HG03066 (cell line): ENCODE measurements at regions not wholly inside any gene's neighbourhood (a gene's known extent, or its start where the extent isn't known, plus 50 kb on each side); places are given as distances from the start of the nearest gene placed in this dataset.

Experiments
- ATAC-seq: cut with Tn5 transposase; IDR thresholded peaks from one replicate; pipeline ENCODE4 v1.9.1; 2021; ENCODE audit warnings: low read depth; ENCODE audit not compliant: unreplicated experiment

DNA sequence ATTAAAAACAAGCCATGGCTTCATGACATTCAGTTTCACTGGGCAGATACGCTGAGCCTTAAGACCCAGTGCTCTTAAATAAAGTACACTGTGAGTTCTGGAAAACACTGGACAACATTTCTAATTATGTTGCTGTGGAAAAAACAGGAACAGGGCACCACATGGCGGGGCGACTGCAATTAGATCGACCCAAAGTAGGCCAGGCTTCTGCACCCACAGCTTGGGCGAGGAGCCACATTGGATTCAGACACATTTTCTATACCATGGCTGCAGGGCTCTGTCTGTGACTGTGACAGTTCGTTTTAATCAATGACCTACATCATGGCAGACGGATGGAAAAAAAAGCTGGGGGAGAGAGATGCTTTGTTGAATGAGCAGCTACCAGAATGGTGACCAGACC lies 227.2 kb upstream of the HS6ST1 start:
- no peak for ATAC-seq

DNA sequence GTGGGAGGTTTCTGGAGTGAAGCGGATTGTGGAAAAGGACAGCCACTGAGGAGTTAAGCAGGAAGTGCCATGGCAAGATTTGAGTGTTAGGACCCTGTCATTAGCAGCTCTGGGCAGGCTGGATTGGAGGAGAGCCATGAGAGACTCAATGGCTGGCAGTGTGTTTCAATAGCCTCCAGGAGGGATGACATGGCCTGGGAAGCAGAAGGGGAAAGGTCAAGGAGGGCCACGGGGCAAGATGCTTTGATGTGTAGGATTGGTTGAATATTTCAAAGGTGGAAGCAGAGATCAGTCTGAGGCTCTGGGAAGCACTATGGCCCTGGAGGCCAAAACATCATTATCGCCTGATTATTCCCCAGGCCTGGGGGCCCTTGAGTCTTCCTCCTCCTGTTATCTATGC lies 229.0 kb upstream of the HS6ST1 start:
- no peak for ATAC-seq

- ATAC-seq, result no peak
These were observed 229.8 kb upstream of the HS6ST1 start for GRCh38 chr2:128548461-128548891.

GRCh38 chr2:128549094-128549493 lies 230.4 kb upstream of the HS6ST1 start:
- no peak for ATAC-seq

DNA sequence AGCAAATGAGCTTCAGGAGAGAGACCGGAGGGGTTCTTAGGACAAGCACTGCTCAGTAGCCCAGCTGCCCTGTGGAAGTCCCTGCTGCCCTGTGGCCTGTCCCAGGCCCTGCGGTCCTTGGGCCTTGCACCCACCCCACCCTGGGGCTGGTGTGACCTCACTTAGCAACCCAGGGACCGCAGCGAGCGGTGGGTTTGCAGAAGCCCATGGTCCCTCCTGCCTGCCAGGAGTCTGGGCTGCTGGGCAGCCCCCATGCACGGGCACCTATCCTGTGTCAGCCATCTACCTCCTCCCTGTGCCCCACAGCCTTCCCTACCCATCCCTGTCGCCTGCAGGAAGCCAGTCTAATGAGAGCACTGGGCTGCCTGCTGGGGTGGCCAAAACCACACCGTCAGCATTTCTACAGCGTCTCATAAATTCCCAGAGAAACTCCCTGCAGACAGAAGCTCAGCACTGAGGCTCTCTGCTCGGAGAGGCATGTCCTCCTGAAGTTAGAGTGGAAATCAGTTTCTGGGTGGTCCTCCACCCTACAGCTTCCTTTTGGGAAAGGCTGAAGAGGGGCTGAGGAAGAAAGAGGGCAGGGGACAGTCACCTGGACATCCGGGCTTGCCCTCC lies 231.1 kb upstream of the HS6ST1 start:
- no peak for ATAC-seq

DNA sequence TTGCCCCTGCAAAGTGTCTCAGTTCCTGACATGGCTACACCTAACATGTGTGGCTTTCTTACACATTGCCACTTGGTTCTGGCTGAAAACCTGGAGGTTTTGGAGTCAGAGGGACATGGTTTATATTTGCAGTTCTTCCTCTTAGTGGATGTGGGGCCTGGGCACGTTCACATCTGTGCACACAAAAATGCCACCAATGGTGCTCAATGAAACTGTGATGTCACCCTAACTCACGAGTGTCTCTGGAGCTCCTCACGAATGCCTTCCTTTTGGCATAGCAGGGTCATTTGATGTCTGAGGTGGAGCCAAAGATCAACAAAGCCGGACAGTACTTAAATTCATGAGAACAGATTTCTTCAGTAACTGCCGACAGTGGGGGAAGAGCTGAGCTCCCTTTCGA lies 231.7 kb upstream of the HS6ST1 start:
- no peak for ATAC-seq

DNA sequence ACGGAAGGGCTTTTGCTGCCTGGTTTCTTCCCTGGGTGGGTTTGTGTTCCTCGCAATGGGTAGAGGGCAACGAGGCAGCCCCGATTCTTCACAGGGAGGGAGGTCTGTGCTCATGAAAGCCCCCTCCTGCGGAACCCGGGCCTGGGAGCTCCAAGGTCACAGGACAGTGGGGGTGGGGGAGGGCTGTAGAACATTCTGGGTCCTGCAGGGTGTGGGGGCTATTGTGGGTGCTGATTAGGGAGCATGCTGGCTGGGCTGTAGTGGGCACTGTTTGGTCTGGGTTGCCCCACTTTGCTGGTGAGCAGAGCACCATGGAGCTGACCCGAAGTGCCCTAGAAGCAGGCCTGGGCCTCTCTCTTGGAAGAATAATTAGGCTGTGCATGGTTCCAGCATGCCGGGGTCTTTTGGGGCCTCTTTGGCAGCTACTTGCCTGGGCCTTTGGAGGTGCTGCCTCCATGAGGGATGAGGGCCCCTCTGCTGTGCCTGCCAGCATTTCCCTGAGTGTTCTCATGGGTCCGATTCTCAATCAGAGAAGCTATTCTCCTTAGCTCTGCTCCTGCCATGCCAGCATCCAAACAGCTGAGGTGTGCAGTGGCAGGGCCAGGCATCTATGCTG lies 232.2 kb upstream of the HS6ST1 start:
- no peak for ATAC-seq

DNA sequence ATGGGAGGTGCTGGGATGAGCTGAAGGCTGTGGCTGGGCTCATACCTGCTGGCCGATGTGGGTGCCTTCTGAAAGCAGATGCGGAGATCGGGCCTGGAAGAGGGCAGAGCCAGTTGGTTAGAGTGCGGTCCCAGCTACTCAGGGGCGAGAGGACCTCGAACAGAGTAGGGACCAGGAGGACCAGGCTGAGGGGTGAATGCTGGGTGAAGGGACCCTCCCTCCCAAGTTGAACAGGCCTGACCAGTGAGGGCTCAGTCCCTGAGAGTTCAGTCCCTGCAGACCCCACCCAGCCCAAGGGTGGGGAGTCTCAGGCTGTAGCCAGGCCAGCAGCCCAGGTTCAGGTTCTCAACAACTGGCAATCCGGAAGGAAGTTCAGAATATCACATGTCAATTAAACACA lies 232.8 kb upstream of the HS6ST1 start:
- ATAC-seq, result no peak

DNA sequence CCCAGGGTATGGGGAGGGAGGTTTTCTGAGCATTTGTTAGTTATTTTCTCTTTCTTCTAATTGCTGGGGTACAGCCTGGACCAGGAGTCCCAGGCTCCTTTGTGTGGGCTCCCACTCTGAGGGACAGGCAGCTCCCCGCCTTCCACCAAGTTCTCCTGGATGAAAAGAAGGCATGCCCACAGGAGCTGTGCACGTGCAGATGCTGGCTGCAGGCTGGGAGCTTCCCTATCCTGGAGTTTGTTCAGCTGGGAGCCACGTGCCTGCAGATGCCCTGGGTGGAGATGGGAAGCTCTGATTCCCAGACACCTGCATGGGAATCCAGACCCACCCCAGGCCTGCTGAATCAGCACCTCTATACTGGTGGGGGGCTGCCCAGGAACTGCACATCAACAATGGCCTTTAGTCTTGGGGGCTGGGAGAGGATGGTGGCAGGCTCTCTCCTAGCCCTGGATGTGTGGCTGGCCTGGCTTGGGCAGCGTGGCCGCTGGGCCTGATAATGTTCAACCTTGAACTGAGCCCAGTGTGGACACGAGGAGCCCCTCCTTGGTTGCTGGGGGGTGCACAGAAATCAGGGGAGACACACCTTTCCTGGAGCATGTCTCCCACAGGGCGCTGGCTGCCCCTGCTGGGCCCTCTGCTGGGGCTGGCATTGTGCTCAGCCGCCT lies 233.6 kb upstream of the HS6ST1 start:
- ATAC-seq, result no peak

- ATAC-seq, result no peak
These were observed 234.3 kb upstream of the HS6ST1 start for GRCh38 chr2:128552806-128553551.

- ATAC-seq, result no peak
These were observed 235.6 kb upstream of the HS6ST1 start for GRCh38 chr2:128554151-128554769.

GRCh38 chr2:128555433-128555832 lies 236.8 kb upstream of the HS6ST1 start:
- no peak for ATAC-seq

DNA sequence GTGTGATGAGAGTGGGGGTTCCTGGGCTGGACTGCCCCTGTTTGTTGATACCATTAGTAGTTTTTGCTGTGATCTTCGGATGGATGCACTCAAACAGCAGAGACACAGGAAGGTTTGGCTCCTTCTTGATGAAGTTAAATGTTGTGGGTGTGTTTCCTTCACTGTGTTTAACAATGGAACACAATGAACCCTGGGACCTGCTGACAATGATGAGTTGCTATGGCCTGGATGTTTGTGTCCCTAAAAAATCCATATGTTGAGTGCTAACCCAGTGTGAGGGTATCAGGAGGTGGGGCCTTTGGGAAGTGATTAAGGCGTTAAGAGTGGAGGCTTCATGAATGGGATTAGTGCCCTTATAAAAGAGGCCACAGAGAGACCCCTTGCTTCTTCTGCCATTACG lies 237.4 kb upstream of the HS6ST1 start:
- no peak for ATAC-seq

DNA sequence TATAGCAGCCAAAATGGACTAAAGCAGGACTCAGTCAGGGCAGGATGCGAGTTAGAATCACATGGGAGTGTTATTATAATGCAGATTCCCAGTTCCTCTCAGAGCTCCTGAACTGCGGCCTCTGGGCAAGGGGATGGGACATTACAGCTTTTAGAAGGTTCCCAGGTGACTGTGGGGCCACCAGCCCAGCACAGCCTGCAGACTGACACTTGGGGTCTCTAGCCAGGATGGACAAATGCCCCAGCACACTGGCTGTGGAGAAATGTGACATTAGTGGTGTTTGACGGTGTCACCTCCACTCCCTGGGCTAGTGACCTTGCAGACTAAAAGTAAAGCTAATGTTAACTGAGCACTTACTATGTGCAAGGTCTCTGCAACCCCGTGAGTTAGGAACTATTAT lies 238.0 kb upstream of the HS6ST1 start:
- no peak for ATAC-seq

DNA sequence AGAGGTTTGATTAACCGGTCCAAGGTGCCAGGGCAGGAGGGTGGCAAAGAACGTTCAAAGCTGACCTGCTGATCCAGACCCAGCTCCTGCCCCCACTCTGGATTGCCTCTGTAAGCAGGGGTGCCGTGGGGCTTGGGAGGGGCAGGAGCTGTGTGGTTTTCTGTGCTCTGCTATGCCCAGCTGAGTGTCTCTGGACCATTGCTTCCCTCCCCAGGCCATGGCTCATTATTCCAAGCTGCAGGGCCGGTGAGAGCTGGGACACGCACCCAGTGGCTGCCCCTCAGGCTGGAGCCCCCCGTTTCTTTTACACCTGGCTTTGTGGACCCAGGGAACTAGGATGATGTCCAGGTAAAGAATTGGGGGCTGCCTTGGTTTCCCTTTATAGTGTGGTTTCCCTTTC lies 238.4 kb upstream of the HS6ST1 start:
- ATAC-seq, result no peak

DNA sequence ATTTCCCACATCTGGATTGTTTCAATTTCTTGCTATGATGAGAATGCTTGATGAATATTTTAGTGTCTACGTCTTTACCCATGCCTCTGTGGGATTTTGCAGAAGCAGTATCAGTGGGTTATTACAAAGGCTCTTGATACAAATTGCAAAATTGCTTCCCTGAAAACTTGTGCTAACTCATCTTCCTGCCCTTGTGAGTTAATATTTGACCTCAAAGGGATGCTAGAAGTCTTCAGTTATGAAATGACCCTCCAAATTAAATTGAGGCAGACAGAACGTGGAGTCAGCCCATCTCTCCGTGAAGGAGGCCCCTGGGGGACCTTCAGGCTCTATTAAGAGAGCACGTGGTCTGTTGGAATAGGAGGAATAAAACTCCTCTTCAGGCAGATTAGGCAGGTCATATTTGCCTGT lies 239.2 kb upstream of the HS6ST1 start:
- no peak for ATAC-seq

- ATAC-seq, result no peak
These were observed 239.8 kb upstream of the HS6ST1 start for GRCh38 chr2:128558441-128558840.

GRCh38 chr2:128558895-128559532 lies 240.3 kb upstream of the HS6ST1 start:
- ATAC-seq, result no peak

DNA sequence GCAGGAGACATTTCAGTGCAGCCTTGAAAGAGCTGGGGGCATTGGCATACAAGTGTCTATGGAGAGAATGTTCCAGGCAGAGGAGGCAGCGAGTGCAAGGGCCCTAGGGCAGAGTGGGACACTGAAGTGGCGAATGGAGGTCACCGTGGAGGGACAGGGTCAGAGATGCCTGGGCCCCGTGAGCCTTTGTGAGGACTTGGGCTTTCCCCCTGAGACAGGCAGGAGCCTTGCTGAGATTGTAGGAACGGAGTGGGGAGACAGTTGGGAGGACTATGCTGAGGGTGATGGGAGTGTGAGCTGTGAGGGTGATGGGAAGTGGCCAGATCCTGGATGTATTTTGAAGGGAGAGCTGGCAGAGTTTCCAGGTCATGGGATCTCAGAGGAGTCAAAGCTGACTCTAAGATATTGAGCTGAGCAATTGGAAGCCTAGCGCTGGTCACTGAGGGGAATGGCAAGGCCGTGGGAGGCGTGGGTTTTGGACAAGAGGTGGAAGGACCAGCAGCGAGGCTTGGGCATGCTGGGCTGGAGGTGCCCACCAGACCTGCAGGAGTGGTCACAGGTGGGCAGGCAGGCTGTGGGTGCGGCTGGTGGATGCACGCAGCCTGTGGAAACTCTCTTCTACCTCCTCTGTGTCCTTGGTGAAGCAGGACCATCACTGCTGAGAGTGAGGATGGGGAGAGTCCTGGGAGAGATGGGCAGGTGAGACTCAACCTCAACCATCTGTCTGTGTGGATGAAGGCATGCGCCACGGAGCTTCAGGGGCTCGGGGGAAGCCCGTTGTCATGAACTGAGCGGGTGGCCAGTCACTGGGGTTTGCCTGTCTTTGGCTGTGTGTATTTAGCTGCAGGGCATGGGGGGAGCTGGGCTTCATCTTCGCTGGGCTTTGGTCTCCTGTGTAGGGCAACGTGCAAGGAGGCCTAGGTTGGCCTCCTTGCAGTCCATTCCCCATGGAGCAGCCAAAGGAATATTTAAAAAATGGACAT lies 241.2 kb upstream of the HS6ST1 start:
- ATAC-seq, result no peak
